GM12864 (cell line): ENCODE measurements at regions not wholly inside any gene's neighbourhood (a gene's known extent, or its start where the extent isn't known, plus 50 kb on each side); places are given as distances from the start of the nearest gene placed in this dataset.

Experiments
- DNase-seq: peaks from one replicate; pipeline ENCODE4 v3.0.0-alpha.2; 2011; ENCODE audit warnings: low read depth
- H3K4me3 ChIP-seq: 2 replicates; pipeline ENCODE4 v1.5.1; 2011; ENCODE audit warnings: mild to moderate bottlenecking, low read depth, low read length, control low read depth
- TF ChIP-seq, protein P1 (sequence below): IDR thresholded peaks from 2 replicates; pipeline ENCODE4 v1.5.1; 2011; ENCODE audit warnings: low read depth, mild to moderate bottlenecking, moderate library complexity, low read length, control low read depth, inconsistent platforms; ENCODE audit errors: missing control alignments

DNA sequence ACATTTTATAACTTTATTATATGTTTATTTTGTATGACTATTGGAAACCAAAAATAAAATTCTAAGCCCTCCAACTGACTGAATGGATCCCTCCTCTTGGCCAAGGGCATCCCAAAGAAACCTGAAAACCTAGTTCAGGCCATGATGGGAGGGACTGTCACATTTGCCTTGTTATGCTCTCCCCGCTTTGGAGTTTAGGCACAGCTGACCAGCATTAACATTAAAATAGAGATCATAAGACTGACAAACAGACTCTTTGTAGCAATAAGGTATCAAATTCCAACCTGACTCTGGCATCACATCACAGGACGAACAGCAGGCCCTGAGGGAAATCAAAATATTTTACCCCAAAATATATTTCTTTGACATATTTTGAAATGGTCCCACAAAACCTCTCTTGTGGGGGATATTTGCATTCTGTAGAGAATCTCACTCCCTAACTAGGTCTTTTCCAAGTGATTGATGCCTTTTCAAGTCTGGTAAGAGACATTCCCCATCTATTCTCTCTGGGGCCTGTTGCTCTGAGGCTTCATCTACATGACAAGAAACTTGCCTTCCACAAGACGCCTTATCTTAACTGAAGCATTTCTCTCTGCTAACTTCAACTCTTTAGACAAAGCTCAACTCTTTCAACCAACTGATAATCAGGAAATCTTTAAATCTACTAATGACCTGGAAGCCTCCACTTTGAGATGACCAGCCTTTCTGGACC, 81.8 kb upstream of the PRR23E start:
- no peak overlapping the region for H3K4me3 ChIP-seq
- no peak for DNase-seq
- TF ChIP-seq, protein P1, sequence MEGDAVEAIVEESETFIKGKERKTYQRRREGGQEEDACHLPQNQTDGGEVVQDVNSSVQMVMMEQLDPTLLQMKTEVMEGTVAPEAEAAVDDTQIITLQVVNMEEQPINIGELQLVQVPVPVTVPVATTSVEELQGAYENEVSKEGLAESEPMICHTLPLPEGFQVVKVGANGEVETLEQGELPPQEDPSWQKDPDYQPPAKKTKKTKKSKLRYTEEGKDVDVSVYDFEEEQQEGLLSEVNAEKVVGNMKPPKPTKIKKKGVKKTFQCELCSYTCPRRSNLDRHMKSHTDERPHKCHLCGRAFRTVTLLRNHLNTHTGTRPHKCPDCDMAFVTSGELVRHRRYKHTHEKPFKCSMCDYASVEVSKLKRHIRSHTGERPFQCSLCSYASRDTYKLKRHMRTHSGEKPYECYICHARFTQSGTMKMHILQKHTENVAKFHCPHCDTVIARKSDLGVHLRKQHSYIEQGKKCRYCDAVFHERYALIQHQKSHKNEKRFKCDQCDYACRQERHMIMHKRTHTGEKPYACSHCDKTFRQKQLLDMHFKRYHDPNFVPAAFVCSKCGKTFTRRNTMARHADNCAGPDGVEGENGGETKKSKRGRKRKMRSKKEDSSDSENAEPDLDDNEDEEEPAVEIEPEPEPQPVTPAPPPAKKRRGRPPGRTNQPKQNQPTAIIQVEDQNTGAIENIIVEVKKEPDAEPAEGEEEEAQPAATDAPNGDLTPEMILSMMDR, result no peak

DNA sequence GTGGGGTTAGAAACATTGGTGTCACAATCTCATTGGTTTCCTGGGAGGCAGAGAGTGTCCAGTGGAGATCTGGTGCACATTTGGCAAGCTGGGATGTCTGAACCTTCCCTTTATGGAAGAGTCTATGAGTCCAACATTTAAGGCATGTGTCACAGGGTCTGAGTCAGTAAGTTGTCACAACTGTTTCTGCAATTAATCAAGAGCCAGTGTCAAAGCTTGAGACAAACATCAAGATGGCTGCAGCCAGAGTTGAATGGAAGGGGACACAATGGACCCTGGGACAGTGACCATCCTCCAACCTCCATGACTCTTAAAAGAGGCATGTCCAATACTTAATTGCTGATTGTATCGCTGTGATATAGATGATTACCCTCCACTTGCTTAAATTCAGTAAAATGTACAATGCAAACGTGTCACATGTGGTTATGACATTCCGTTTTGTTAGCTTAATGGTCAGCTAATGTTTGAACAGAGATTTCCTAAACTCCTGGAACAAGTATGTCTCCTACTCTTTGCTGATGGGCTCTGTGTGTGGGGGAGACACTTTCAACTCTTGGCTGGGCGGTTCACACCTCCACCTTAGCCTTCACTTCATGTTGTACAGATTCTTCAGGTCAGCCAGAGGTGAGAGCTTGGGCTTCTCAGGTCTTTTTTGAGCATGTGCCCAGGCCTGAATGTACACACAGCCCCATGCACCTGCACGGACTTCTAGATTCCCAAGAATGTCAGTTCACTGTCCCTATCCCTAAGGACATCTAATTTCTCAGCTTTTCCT, 79.9 kb upstream of the PRR23E start:
- H3K4me3 ChIP-seq, result no peak overlapping the region

DNA sequence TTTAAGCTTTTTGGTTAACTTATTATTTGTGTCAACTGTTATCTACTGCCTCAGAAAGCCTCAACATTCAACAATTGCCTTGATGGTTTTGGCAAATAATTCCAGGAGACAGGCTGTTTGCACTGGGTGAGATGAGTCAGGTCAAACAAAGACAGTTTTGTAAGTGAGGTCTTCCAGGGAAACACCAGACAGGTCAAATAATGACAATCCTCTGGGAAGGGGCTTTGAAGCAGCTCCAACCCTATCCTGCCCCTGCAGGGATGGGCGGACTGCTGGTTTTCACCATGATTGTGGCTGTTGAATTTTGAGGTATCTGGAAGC, 79.4 kb upstream of the PRR23E start:
- H3K4me3 ChIP-seq, result no peak overlapping the region
- TF ChIP-seq, protein P1, result no peak
- DNase-seq, result no peak

More for the DNA sequence above, 79.9 kb upstream of the PRR23E start:
- TF ChIP-seq, protein P1, result no peak
- no peak for DNase-seq

DNA sequence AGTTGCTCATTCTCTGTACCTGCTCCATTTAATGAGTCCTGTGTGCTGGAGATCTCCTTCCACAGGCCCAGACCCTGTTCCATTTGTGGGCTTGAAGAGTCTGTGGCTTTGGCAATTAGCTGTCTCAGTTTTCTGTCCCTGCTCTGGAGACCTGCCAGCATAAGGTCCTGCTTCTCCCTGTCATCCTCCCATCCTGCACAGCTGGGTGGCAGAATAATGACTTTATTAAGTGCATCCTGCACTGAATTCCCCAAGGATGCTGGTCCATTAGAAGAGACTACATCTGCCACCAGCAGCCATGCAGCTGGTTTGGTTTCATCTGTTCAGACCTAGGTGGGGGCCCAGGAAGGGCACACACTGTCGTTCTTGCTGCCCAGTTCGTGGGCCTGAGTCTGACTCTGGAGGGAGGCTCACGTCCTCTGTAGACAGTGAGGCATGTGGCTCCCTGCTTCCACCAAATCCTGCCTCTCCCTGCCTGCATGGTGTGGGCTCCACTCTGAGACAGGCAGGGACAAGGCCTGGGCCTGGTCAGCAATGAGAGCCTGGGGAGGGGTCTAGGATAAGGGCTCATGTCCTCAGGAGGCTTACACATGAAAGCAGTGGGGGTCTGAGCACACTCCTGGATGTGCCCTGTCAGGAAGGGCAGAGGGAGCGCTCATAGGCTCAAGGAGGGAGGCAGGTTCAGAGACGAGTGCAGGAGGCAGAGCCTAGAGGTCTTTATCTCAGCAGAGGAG, 78.4 kb upstream of the PRR23E start:
- TF ChIP-seq, protein P1, result no peak
- DNase-seq, result no peak
- H3K4me3 ChIP-seq, result no peak overlapping the region

DNA sequence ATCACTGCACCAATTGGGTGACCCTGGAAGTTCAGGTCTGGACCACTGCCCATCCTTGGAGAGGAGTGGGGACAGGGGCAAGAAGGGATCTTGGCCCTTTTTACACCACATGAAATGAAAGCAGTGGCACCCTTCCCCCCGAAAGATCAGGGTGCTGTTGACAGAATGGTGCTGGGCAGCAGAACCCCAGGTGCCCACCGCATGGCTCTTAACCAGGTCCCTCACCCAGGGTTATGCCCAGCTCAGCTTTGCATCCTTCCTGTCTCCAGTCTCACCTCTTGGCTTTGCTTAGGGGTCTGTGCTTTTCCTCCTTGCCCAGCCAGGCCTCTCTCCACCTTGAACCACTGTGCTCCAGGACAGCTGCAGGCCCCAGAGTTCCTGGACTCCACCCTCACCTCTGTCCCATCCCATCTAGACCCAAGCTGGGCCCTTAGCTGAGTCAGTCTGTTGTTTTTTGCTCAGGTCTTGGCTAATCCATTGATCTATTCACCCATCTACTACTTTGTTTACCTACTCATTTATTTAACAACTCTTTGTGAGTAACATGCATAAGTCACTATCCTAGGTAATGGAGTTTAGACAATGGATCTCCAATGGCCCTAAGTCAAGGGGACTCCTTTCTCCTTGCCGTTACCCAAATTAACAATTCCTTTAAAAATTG, 77.1 kb upstream of the PRR23E start:
- DNase-seq, result no peak
- TF ChIP-seq, protein P1, result no peak
- H3K4me3 ChIP-seq, result no peak overlapping the region

DNA sequence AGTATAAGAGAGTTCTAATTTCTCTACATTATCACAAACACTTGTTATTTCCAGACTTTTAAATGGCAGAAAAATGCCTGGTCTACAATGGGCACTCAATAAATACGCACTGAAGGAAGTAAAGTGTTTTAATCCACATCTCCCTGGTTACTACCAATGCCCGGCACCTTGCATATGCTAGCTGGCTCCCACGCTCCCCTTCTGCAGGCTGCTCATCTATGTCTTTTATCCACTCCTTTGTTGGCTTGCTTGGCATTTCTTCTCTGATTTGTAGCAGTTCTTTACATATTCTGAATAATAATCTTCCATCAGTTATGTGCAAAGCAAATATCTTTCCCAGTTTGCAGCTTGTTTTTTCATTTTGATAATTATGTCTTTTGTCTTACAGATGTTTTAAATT, 74.6 kb upstream of the PRR23E start:
- H3K4me3 ChIP-seq, result no peak overlapping the region
- DNase-seq, result no peak
- TF ChIP-seq, protein P1, result no peak
